Medulla oblongata (tissue), 1 donor: ENCODE measurements at regions not wholly inside any gene's neighbourhood (a gene's known extent, or its start where the extent isn't known, plus 50 kb on each side); places are given as distances from the start of the nearest gene placed in this dataset.

Source experiments
- DNase-seq: peaks from one replicate; pipeline ENCODE4 v3.0.0-alpha.2; 2015; ENCODE audit errors: extremely low spot score

- no peak for DNase-seq
Observed at GRCh38 chr11:62073061-62073460, 50.8 kb upstream of the INCENP start.

GRCh38 chr11:62071408-62071807 lies 52.4 kb upstream of the INCENP start:
- DNase-seq: no peak

- DNase-seq: no peak
Observed at GRCh38 chr11:62069986-62070919, 53.6 kb upstream of the INCENP start.

- DNase-seq: no peak
Observed at GRCh38 chr11:62069374-62069773, 54.4 kb upstream of the INCENP start.

GRCh38 chr11:62068730-62069129 lies 55.1 kb upstream of the INCENP start:
- DNase-seq: no peak

GRCh38 chr11:62067741-62068140 lies 56.1 kb upstream of the INCENP start:
- DNase-seq: no peak

- no peak for DNase-seq
Observed at GRCh38 chr11:62064221-62064620, 59.6 kb upstream of the INCENP start.

GRCh38 chr11:62062223-62062861 lies 61.5 kb upstream of the INCENP start:
- DNase-seq: no peak

- DNase-seq: peak; percentile 78
Observed at GRCh38 chr11:62061356-62062222, 62.2 kb upstream of the INCENP start.

GRCh38 chr11:62057069-62057468 lies 66.7 kb upstream of the INCENP start:
- DNase-seq: no peak

- no peak for DNase-seq
Observed at GRCh38 chr11:62055970-62056369, 67.8 kb upstream of the INCENP start.

- DNase-seq: no peak
Observed at GRCh38 chr11:62054484-62055121, 69.2 kb upstream of the INCENP start.

GRCh38 chr11:62054081-62054480 lies 69.7 kb upstream of the INCENP start:
- DNase-seq: no peak

GRCh38 chr11:62050716-62051115 lies 73.1 kb upstream of the INCENP start:
- no peak for DNase-seq

GRCh38 chr11:62048100-62048499 lies 75.7 kb upstream of the INCENP start:
- DNase-seq: no peak

- DNase-seq: no peak
Observed at GRCh38 chr11:62046568-62047100, 77.2 kb upstream of the INCENP start.

GRCh38 chr11:62044639-62045121 lies 77.2 kb upstream of the FTH1 start:
- no peak for DNase-seq

- DNase-seq: no peak
Observed at GRCh38 chr11:62035293-62035692, 67.9 kb upstream of the FTH1 start.

- DNase-seq: no peak
Observed at GRCh38 chr11:62034036-62034338, 66.6 kb upstream of the FTH1 start.

GRCh38 chr11:62033191-62034035 lies 66.0 kb upstream of the FTH1 start:
- peak; percentile 25 for DNase-seq
